Neural cell (in vitro differentiated cells): ENCODE measurements at regions not wholly inside any gene's neighbourhood (a gene's known extent, or its start where the extent isn't known, plus 50 kb on each side); places are given as distances from the start of the nearest gene placed in this dataset.

Experiments used
- H2AFZ ChIP-seq: fragments of 200-600, 300-800 bp; sonication (generic), shearing (Covaris generic); 2 replicates; pipeline ENCODE4 v1.6.0; 2014; ENCODE audit warnings: low read depth, mild to moderate bottlenecking, antibody characterized with exemption, low read length, moderate library complexity
- H3F3A ChIP-seq: fragments of 200-600 bp; shearing (Covaris generic); 2 replicates; pipeline ENCODE4 v1.6.1; 2016; ENCODE audit warnings: mild to moderate bottlenecking, moderate library complexity, mixed read lengths, antibody characterized with exemption, low read length; ENCODE audit not compliant: insufficient read depth, poor library complexity, severe bottlenecking
- H3K27ac ChIP-seq: fragments of 200-600, 300-800 bp; sonication (generic), shearing (Covaris generic); 2 replicates; pipeline ENCODE4 v1.5.1; 2014; ENCODE audit warnings: mild to moderate bottlenecking, low read length, moderate library complexity
- H3K27me3 ChIP-seq: fragments of 300-800, 200-600 bp; sonication (generic), shearing (Covaris generic); 2 replicates; pipeline ENCODE4 v1.6.0; 2014; ENCODE audit warnings: mild to moderate bottlenecking, low read depth, low read length, moderate library complexity; ENCODE audit not compliant: insufficient read depth
- H3K36me3 ChIP-seq: fragments of 300-800, 200-600 bp; sonication (generic), shearing (Covaris generic); 2 replicates; pipeline ENCODE4 v1.5.1; 2014; ENCODE audit warnings: mild to moderate bottlenecking, antibody characterized with exemption, low read length, moderate library complexity; ENCODE audit not compliant: insufficient read depth
- H3K4me2 ChIP-seq: fragments of 300-800, 200-600 bp; sonication (generic), shearing (Covaris generic); 2 replicates; pipeline ENCODE4 v1.6.0; 2014; ENCODE audit warnings: mild to moderate bottlenecking, low read length
- H3K4me3 ChIP-seq: fragments of 300-800, 200-600 bp; sonication (generic), shearing (Covaris generic); 2 replicates; pipeline ENCODE4 v1.5.1; 2014; ENCODE audit warnings: mild to moderate bottlenecking, low read length, moderate library complexity
- H3K79me2 ChIP-seq: fragments of 200-600 bp; shearing (Covaris generic); replicated peaks from 2 replicates; pipeline ENCODE4 v1.6.0; 2014; ENCODE audit warnings: mild to moderate bottlenecking, low read length, moderate library complexity; ENCODE audit not compliant: insufficient read depth
- H3K9ac ChIP-seq: fragments of 300-800, 200-600 bp; sonication (generic), shearing (Covaris generic); 2 replicates; pipeline ENCODE4 v1.6.1; 2016; ENCODE audit warnings: mild to moderate bottlenecking, low read length, mixed read lengths
- H3K9me2 ChIP-seq: fragments of 200-600 bp; shearing (Covaris generic); 2 replicates; pipeline ENCODE4 v1.6.1; 2016; ENCODE audit warnings: mild to moderate bottlenecking, low read length, mixed read lengths; ENCODE audit not compliant: insufficient read depth
- H3K9me3 ChIP-seq: fragments of 200-600, 300-800 bp; sonication (generic), shearing (Covaris generic); 2 replicates; pipeline ENCODE4 v1.6.1; 2016; ENCODE audit warnings: mild to moderate bottlenecking, mixed run types, low read length, moderate library complexity, mixed read lengths
- H4K20me1 ChIP-seq: fragments of 200-600 bp; shearing (Covaris generic); 2 replicates; pipeline ENCODE4 v1.6.1; 2016; ENCODE audit warnings: mild to moderate bottlenecking, mixed run types; ENCODE audit not compliant: insufficient read depth
- CTCF ChIP-seq: fragments of 450-650 bp; IDR thresholded peaks from 2 replicates; pipeline ENCODE4 v1.5.1; 2014; ENCODE audit warnings: antibody characterized with exemption, mild to moderate bottlenecking, moderate library complexity; ENCODE audit not compliant: poor library complexity, severe bottlenecking
- EP300 ChIP-seq: fragments of 450-650 bp; conservative IDR thresholded peaks from 2 replicates; pipeline ENCODE4 v1.6.1; 2014; ENCODE audit warnings: antibody characterized with exemption, mild to moderate bottlenecking, moderate library complexity; ENCODE audit not compliant: poor library complexity, severe bottlenecking
- EZH2 ChIP-seq: fragments of 200-600, 300-800 bp; shearing (Covaris generic), sonication (generic); IDR thresholded peaks from 2 replicates; pipeline ENCODE4 v1.6.1; 2014; ENCODE audit warnings: antibody characterized with exemption, low read length, borderline replicate concordance, mild to moderate bottlenecking; ENCODE audit not compliant: insufficient read depth, poor library complexity, severe bottlenecking
- MXI1 ChIP-seq: fragments of 450-650 bp; conservative IDR thresholded peaks from 2 replicates; pipeline ENCODE4 v1.6.1; 2014; ENCODE audit warnings: antibody characterized with exemption, mild to moderate bottlenecking; ENCODE audit not compliant: poor library complexity, severe bottlenecking
- POLR2AphosphoS5 ChIP-seq: IDR thresholded peaks from 2 replicates; pipeline ENCODE4 v1.6.1; 2012
- RAD21 ChIP-seq: fragments of 450-650 bp; conservative IDR thresholded peaks from 2 replicates; pipeline ENCODE4 v1.6.1; 2014; ENCODE audit warnings: antibody characterized with exemption, mild to moderate bottlenecking, moderate library complexity
- REST ChIP-seq: IDR thresholded peaks from 2 replicates; pipeline ENCODE4 v1.6.1; 2012; ENCODE audit warnings: borderline replicate concordance
- SMC3 ChIP-seq: fragments of 450-650 bp; conservative IDR thresholded peaks from 2 replicates; pipeline ENCODE4 v1.6.1; 2014; ENCODE audit warnings: antibody characterized with exemption, mild to moderate bottlenecking, moderate library complexity; ENCODE audit not compliant: poor library complexity
- TAF1 ChIP-seq: IDR thresholded peaks from 2 replicates; pipeline ENCODE4 v1.6.1; 2012; ENCODE audit warnings: low read depth

- no peaks in the 10 kb centered on the region for H3F3A ChIP-seq
- no peak overlapping the region for H3K4me3 ChIP-seq
- H3K36me3 ChIP-seq = no peaks in the 10 kb centered on the region
- H3K27me3 ChIP-seq = no peaks in the 10 kb centered on the region
- peaks cover 3% of the 10 kb centered on the region for H3K9me3 ChIP-seq
- H2AFZ ChIP-seq = no peak overlapping the region
- H3K79me2 ChIP-seq = no peaks in the 10 kb centered on the region
- no peak overlapping the region for H3K27ac ChIP-seq
- H3K9ac ChIP-seq = no peak overlapping the region
- no peak overlapping the region for H3K4me2 ChIP-seq
- TF ChIP-seq REST (no peak), TAF1 (no peak), MXI1 (no peak), CTCF (no peak), POLR2AphosphoS5 (no peak), RAD21 (no peak), EP300 (no peak)
- H3K9me2 ChIP-seq = no peaks in the 10 kb centered on the region
- no peaks in the 10 kb centered on the region for H4K20me1 ChIP-seq
These were observed 1045.6 kb upstream of the PCDH9 start for GRCh38 chr13:68275758-68276157.

DNA sequence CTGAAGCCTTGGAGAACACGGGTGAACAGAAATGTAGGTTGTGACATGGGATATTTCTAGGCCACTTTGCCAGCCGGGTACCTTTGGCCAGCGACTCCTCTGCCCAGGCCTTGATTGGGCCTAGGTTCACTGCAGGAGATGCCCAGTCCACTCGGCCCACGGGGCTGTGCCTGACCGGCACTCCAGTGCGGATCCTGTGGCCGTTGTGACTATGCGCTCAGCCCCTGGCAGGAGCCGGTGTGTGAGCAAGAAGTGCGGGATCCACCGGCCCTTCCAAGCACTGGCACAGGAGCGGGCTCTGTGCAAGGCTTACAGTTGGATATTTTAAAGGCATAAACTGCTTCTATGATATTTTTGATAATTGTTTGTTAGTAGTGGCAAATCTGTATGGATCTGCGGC lies 1042.5 kb upstream of the PCDH9 start:
- Histone ChIP-seq H4K20me1 (no peaks in the 10 kb centered on the region), H3K4me2 (no peak overlapping the region), H3K4me3 (no peak overlapping the region)

More for the DNA sequence above, 1042.5 kb upstream of the PCDH9 start:
- no peaks in the 10 kb centered on the region for H3K36me3 ChIP-seq
- peaks cover 3% of the 10 kb centered on the region for H3K9me3 ChIP-seq
- no peaks in the 10 kb centered on the region for H3F3A ChIP-seq
- no peaks in the 10 kb centered on the region for H3K79me2 ChIP-seq
- H3K27me3 ChIP-seq = no peaks in the 10 kb centered on the region
- H3K9ac ChIP-seq = no peak overlapping the region
- no peaks in the 10 kb centered on the region for H3K9me2 ChIP-seq
- no peak overlapping the region for H2AFZ ChIP-seq
- no peak for TF ChIP-seq CTCF
- TF ChIP-seq EP300 = no peak
- TF ChIP-seq SMC3 = no peak
- no peak for TF ChIP-seq REST
- no peak for TF ChIP-seq RAD21
- TF ChIP-seq TAF1 = no peak
- no peak for TF ChIP-seq MXI1
- no peak for TF ChIP-seq EZH2
- H3K27ac ChIP-seq = no peak overlapping the region
